ENCODE measurements at regions not wholly inside any gene's neighbourhood (a gene's known extent, or its start where the extent isn't known, plus 50 kb on each side); places are given as distances from the start of the nearest gene placed in this dataset.

DNA sequence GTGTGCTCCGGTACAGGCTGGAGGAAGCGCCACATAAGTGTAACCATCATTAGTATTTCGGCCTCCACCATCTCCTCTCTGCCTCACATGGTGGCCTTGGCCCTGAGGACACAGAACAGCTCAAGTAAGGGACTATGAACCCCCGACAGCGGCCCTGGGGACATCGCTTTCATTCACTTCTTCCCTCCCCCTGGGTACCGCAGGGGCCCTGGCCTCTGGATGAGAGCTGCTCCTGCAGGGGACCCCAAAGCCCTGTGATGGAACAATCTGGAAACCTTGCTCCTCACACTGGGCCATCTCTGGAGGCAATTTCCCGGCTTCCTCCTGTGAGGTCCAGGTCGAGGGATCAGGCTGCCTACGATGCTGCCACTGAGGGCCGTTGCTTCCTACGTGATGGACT, 565.5 kb downstream of the BRD1 start:
- H3K4me2 ChIP-seq (ENCODE audit: low read depth, low read length): no peak overlapping the region
- H3K4ac ChIP-seq (ENCODE audit: low read depth, low read length): no peak overlapping the region
- no peak overlapping the region for H3K4me3 ChIP-seq (ENCODE audit: insufficient read depth, low read depth, low read length)
- BruUV-seq (replicated peaks): no TSS peak
- H4K20me1 ChIP-seq (ENCODE audit: insufficient read depth, low read length): no peaks in the 10 kb centered on the region
- no peak overlapping the region for H3K9ac ChIP-seq (ENCODE audit: low read depth, low read length)
- ATAC-seq (ENCODE audit: low read depth) (no peak), DNase-seq (no peak)
- no peak overlapping the region for H4K91ac ChIP-seq (ENCODE audit: insufficient read depth, low read depth, low read length)
- no peak overlapping the region for H4K8ac ChIP-seq (ENCODE audit: low read depth in 2 of 2, low read length in 2 of 2)
- no peaks in the 10 kb centered on the region for H3K36me3 ChIP-seq (ENCODE audit: control insufficient read depth, insufficient read depth, low read length)
- no peak overlapping the region for H4K5ac ChIP-seq (ENCODE audit: low read depth, low read length)
- H3K23ac ChIP-seq (ENCODE audit: low read depth, low read length): no peak overlapping the region
- no peak overlapping the region for H2BK5ac ChIP-seq (ENCODE audit: low read depth, low read length, poor library complexity, severe bottlenecking)
- WGBS, 2 experiments (ENCODE audit: extremely low coverage in 2 of 2, insufficient read length in 1 of 2): no CpG with 5 or more reads among the region's 12 CpGs
- H2AK9ac ChIP-seq (replicated peaks; ENCODE audit: low read depth, low read length, poor library complexity): no peak overlapping the region
- in situ Hi-C loops (cut with MboI; ENCODE audit: low sequenced_read_pairs): no loop called here
- ChIA-PET POLR2A (ENCODE audit: unreplicated experiment) (no interaction called here), CTCF (no interaction called here)
- H3K14ac ChIP-seq (replicated peaks; ENCODE audit: low read depth, low read length): no peak overlapping the region
- H2BK20ac ChIP-seq (ENCODE audit: low read depth, low read length): no peak overlapping the region
- H3K9me1 ChIP-seq (ENCODE audit: insufficient read depth, low read length): no peaks in the 10 kb centered on the region
- no peak overlapping the region for H3K18ac ChIP-seq (ENCODE audit: low read depth, low read length)
- H2AK5ac ChIP-seq (ENCODE audit: low read depth, low read length): no peak overlapping the region
- H2BK15ac ChIP-seq (ENCODE audit: low read depth, low read length): no peak overlapping the region
- no peaks in the 10 kb centered on the region for H3K79me1 ChIP-seq (ENCODE audit: low read depth in 1 of 2, low read length in 2 of 2)
- H3K9me3 ChIP-seq (ENCODE audit: control insufficient read depth, insufficient read depth, low read length): peaks cover 49% of the 10 kb centered on the region
- dilution Hi-C loops (cut with HindIII; ENCODE audit: low sequenced_read_pairs, unreplicated experiment): no loop called here
- TF ChIP-seq BHLHE40 (IDR thresholded peaks at IDR 0.05; ENCODE audit: low read depth, low read length) (no peak), MAZ (IDR thresholded peaks at IDR 0.05; ENCODE audit: borderline replicate concordance, low read depth, low read length) (no peak), RAD21 (IDR thresholded peaks at IDR 0.05; ENCODE audit: low read length) (no peak), RCOR1 (IDR thresholded peaks at IDR 0.05; ENCODE audit: insufficient replicate concordance, low read length) (no peak), CEBPB (IDR thresholded peaks at IDR 0.05; ENCODE audit: low read depth, low read length) (no peak), MAFK (IDR thresholded peaks at IDR 0.05; ENCODE audit: low read depth, low read length) (no peak), NFE2L2 (IDR thresholded peaks at IDR 0.05; ENCODE audit: low read depth, low read length) (no peak), SMC3 (IDR thresholded peaks at IDR 0.05; ENCODE audit: low read depth, low read length) (no peak), POLR2A (IDR thresholded peaks at IDR 0.05; ENCODE audit: low read depth, low read length) (no peak), RFX5 (IDR thresholded peaks at IDR 0.05; ENCODE audit: low read depth, low read length) (no peak)
- TF ChIP-seq, protein P1, sequence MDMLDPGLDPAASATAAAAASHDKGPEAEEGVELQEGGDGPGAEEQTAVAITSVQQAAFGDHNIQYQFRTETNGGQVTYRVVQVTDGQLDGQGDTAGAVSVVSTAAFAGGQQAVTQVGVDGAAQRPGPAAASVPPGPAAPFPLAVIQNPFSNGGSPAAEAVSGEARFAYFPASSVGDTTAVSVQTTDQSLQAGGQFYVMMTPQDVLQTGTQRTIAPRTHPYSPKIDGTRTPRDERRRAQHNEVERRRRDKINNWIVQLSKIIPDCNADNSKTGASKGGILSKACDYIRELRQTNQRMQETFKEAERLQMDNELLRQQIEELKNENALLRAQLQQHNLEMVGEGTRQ (IDR thresholded peaks at IDR 0.05; ENCODE audit: low read depth, low read length): no peak
- TF ChIP-seq, protein P2, sequence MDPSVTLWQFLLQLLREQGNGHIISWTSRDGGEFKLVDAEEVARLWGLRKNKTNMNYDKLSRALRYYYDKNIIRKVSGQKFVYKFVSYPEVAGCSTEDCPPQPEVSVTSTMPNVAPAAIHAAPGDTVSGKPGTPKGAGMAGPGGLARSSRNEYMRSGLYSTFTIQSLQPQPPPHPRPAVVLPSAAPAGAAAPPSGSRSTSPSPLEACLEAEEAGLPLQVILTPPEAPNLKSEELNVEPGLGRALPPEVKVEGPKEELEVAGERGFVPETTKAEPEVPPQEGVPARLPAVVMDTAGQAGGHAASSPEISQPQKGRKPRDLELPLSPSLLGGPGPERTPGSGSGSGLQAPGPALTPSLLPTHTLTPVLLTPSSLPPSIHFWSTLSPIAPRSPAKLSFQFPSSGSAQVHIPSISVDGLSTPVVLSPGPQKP (IDR thresholded peaks at IDR 0.05; ENCODE audit: borderline replicate concordance, low read depth, low read length): no peak
- no peaks in the 10 kb centered on the region for H3K4me1 ChIP-seq (ENCODE audit: control insufficient read depth, insufficient read depth, low read length)
- no peak overlapping the region for H2BK120ac ChIP-seq (ENCODE audit: low read depth, low read length)
- no peaks in the 10 kb centered on the region for H3K27me3 ChIP-seq (ENCODE audit: control insufficient read depth, insufficient read depth, low read length)
- no peak overlapping the region for H3K56ac ChIP-seq (ENCODE audit: extremely low read depth, insufficient read depth, low read length)
- no peak overlapping the region for H2AFZ ChIP-seq (replicated peaks; ENCODE audit: low read length, poor library complexity)
- no peak overlapping the region for H3K27ac ChIP-seq (ENCODE audit: insufficient read depth, low read length)
- intact Hi-C loops (cut with micrococcal nuclease): no loop called here

Measured in IMR-90 (cell line).